Stimulated activated CD4-positive, alpha-beta T cell treated with anti-CD3 and anti-CD28 coated beads, Interleukin-12 subunit alpha, Interleukin-12 subunit beta, amount 100 ng/mL, for 48 hours (primary cell): ENCODE measurements at regions not wholly inside any gene's neighbourhood (a gene's known extent, or its start where the extent isn't known, plus 50 kb on each side); places are given as distances from the start of the nearest gene placed in this dataset.
"Not testable (repeated sequence)": the region's sequence is repeated elsewhere in the genome, so short reads cannot be mapped to it uniquely, and the experiment has no call there.

Experiments used
- DNase-seq, 3 donors: peaks; one replicate each; pipeline ENCODE4 v3.0.0-alpha.2; 2020; ENCODE audit warnings: low read depth in 2 of 3, low spot score in 1 of 3

DNA sequence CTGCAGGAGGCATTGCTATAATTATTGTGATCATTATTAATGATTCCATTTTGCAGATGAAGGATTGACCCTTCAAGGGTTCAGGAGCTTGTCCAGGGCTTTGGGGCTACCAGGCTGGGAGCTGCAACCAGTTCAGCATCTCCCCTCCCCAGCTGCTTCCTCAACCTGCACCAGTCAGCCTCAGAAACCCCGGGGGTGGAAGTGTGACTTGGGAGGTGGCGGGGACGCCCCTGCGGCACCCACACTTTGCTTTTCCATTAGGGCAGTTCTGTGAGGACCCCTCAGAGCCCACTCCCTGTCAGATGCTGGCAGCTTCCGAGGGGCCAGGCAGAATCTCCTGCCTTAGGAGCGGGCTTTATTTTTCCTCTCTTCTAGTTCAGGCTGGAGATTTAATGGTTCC lies 85.6 kb downstream of the OLFM1 start:
- no peak for DNase-seq

DNA sequence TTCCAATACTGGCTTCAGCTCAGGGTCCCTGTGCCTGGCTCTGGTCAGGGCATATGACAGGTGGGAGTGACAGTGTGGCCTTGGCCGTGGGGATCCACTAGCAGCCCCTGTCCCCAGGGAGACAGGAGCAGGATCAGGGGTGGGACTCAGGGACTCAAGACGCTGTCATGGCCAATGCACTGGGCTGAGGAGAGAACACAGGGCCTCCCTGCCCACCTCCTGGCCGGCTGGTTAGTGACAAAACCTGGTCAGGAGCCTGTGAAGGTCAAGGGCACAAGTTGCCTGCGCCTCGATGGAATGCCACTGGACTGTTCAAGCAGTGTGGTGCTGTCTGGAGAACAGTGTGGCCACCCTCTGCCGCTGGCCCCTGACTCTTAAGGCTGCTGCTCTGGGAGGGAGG lies 86.8 kb downstream of the OLFM1 start:
- no peak for DNase-seq

DNA sequence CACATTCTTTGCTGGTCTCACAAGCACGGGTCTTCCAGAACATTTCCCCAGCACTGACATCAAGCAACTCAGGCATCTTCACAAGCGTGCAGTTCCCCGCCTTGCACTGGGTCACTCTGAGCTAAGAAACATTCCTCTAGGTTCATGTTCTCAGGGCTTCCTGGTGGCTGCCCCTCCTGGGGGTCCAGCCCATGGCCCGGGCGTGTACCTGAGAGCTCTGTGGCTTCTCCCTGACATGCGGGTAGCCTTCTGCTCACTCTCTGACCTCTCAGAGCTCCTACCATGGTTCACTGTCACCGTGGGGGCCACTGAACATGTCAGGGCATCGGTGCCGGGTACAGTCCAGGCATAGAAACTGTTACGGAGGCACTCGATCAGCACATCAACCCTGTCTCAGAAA lies 87.5 kb downstream of the OLFM1 start:
- DNase-seq: no peak

DNA sequence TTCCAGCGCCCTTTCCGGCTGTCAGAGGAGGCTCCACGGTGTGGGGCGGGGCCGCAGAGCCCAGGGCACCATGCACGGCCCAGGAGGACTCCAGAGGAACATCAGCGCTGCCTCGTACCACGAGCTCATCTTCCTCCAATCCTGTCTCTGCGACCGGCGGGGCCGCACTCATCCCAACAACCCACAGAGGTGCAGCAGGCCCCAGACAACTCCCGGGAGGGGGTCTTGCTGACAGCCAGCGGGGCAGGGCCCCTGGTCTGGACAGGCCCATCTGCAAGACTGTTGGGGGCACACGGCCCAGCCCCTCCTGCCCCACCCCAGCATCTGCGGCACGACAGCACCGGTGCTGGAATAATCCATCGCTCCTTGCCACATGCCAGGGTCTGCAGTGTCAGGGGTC lies 88.8 kb downstream of the OLFM1 start:
- no peak for DNase-seq

DNA sequence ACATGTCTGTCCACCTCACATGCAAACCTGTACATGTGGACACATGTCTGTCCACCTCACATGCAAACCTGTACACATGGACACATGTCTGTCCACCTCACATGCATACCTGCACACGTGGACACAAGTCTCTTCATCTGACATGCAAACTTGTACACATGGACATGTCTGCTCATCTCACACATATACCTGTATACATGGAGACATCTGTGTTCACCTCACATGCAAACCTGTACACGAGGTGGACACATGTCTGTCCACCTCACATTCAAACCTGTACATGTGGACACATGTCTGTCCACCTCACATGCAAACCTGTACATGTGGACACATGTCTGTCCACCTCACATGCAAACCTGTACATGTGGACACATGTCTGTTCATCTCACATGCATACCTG lies 90.1 kb downstream of the OLFM1 start:
- not testable (repeated sequence) for DNase-seq

DNA sequence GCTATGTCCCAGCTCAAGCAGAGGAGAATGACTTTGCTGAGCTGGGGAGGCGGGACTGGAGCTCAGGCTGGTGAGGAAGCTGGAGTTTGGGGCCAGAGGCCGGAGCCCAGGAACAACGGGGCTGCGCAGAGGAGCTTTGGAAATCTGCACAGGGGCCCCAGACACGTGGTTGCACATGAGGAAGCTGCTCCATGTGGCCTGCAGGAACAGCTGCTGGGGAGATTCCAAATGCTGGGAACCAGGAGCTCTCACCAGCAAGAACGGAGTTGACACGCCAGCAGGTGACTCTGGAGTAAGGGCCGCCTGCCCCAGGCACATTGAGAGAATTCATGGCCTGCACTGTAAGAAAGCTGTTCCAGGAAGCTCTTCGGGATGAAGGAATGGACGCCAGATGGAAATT lies 91.0 kb downstream of the OLFM1 start:
- no peak for DNase-seq

DNA sequence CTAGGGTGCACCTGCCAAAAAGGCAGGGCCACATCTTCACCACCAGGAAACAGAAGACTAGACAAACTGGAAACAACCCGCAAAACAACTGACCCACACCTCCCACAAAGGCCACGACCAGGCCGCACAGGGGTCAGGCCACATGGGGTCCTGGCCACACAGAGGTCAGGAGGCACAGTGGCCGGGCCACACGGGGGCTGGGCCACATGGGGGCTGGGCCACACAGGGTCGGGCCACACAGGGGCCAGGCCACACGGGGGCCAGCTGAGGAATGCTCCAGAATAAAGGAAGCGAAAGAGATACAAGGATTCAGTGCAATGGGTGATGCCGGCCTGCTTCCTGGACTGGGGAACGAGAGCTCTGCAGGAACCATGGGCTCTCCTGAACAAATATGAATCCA lies 91.6 kb downstream of the OLFM1 start:
- DNase-seq: no peak

DNA sequence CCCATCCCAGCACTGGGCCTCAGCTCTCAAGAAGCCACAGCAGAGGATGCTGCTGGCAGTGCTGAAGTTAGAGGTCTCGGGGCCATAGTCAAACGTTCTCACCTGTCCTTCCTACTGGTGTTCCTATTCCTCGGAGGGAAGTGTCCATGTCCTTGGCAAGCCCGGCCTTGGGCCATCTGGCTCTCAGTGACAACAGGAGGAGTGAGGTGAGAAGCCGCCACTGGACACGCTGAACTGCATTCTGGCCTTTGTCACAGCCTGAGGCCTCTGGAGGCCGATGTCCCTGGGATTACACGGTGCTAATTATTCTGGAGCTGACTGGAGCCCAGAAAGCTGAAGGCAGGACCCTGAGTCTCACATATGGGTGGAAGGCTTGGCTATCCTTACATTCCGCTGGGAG lies 92.5 kb downstream of the OLFM1 start:
- no peak for DNase-seq

DNA sequence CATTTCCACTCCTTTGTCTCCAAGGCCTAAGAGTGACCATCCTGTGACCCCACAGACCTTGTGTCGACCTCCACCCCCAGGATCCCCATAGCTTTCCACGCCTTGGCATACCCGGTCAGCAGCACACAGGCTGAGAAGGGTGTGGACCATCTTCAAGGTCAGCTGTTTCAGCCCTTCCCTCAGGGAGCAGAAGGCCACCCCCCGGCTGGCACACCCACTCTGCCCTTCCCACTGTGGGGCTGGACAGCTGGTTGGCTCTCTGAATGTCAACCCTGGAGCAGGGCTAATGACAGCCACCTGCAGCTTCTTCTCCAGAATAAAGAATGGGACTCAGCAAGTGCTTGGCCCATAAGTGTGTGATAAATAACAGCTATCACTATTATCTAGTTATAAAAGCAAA lies 93.1 kb downstream of the OLFM1 start:
- no peak for DNase-seq

DNA sequence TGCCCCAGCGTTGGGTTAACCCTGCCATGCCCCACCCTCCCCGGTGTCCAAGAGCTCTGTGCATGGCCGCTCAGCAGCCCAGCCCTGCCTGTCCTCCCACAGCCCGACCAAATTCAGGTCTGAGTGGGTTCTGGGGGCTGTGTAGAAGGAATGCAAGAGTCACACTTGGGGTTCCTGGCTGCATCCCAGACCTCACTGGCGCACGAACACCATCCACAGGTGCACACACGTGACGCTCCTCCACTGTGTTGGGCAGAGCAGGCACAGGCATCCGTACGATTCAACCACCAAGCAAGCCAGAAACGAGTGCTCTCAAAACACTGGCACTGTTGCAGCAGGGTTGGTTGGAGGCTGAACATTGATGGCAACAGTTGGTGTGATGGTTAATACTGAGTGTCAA lies 93.9 kb downstream of the OLFM1 start:
- no peak for DNase-seq

DNA sequence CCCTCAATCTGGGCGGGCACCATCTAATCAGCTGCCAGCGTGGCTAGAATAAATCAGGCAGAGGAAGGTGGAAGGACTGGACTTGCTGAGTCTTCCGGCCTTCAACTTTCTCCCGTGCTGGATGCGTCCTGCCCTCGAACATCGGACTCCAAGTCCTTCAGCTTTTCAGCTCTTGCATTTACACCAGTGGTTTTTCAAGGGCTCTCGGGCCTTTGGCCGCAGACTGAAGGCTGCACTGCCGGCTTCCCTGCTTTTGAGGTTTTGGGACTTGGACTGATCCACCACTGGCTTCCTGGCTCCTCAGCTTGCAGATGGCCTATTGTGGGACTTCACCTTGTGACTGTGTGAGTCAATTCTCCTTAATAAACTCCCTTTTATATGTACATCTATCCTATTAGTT lies 94.4 kb downstream of the OLFM1 start:
- not testable (repeated sequence) for DNase-seq

DNA sequence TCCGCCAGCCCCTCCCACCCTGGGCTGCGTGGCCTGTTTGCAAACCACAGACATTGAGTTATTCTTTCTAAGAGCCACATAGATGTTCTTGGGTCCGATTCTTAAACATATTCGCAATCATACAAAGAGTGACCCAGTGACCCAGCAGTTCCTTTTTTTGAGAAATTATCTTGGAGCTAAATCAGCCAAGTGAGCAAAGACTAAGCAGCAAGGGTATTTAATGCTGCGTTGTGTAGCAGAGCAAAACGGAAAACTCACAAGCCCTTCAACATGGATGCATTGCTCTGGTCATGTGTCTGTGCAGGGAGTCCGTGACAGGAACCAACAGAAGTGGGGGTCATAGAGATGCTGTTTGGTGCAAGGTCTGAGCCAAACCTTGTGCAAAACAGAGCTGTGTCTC lies 95.6 kb downstream of the OLFM1 start:
- no peak for DNase-seq

DNA sequence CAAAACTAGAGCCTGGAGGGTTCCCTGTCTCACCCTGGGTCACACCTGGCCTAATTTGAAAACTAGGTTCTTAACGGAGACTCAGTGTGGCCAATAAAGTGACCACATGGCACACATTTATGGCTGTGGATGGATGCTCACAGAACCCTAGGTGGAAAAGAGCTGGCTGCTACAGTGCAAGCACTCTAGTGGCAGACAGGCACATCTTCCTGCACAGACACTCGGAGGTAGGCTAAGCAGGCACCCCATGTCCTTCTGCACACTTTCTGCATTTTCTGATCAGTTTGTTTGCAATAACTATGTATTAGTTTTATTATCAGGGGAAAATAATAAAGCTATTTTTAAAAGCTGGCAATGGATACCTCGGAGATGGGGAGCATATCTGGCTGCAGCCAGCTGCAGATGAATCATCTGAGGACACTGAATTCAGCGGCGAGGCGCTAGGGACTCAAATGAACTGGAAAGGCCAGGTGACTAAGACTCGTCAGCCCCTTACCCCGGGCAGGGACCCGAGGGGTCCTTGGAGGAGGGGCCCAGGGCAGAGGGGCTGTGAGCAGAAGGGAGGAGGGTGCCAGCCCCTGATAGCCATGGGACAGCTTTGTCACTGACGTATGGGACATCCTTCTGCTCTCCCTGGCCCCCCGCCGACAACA lies 96.2 kb downstream of the OLFM1 start:
- DNase-seq: no peak

DNA sequence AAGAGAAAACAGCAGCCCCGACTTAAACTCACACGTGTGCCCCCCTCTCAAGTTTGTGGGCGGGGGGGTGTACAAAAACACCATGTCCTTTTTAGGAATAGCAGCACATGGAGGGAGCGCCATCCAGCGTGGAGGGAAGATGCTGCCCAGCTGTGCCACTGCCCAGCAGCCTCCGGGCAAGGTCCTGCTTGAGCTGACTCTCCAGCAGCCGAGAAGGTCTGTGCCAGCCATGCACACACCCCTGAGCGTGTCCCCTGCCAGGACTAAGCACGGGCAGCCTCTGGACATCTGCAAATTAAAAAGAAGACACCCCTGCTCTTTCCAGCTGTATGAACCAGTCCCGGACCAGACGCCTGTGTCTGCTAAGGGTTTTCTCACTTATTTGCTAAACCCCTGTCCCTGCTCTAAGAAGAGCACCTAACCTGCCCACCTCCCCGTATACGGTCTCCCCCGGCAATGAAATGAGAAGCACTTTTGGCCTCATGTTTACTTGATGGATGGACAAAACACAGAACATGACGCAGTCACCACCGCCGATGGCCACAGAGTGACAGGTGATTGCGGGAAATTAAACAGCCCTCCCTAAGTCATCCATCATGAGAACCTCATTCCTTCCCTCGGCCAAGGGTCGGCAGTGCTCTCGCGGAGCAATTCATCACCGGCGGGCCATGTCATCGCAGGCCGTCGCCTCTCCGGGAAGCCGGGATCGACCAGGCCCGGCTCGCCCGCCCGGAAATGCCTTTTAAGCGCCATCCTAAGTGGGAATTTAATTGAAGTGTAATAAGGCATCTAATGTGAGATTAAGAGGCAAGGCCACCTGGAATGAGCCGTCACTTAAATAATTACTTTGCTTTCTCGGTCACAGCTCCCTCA lies 96.9 kb downstream of the OLFM1 start:
- DNase-seq: no peak

DNA sequence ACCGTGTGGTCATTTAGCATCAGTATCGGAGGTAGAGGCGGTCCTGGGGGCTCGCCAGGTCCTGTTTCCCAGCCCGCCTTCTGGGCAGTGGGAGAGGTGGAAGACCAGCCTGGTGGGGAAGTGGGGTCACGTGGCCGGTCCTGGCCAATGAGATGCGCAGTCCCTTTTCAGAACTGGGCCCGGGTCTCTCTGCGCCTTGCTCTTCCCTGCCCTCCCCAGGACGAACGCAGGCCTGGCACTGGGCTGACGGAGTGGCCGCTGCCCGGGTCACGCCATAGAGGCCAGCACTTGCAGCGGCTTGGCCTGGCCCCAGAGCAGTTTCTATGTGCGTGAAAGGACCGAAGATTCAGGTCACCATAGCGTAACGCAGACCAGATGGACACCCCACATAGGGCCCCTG lies 97.6 kb downstream of the OLFM1 start:
- DNase-seq: no peak

DNA sequence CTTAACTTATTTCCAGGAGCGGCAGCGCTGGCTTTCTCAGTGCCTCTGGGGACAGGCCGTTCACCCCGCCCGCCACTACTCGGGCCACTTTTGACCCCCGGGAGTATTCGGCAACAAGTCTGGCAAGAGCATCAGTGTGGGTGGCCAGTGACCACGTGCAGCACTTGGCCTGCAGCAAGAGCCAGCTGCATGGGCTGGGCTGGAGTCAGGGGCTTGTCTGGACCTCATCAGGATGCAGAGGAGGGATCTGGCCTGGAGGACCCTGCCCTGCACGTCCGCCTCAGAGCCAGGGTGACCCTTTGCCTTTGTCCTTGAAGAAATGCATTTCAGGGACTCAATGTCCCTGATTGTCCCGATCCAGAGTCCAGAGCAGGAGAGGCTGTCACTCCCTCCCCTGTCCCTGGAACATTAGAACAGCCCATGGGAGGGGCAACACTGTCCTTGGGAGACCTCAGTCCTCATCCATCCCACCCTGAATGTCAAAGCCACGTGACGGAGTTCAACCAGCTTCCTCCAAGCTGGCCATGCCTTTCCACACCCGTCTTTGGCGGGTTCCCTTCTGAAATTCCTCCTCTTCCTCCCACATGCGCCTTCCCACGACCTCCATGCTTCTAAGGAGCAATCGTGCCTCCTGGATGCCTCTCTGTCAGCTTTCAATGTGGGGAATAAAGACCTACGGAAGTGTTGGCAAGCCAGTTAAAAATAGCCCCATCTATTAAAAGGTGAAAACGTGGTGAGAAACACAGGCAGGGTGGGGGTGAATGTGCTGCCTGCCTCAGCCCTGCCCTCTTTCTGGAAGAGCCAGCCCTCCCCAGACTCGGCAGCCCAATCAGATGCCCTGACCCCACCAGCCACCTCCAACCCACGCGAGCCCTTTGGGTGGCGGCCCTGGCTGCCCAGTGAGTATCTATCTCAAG lies 99.0 kb downstream of the OLFM1 start:
- no peak for DNase-seq

DNA sequence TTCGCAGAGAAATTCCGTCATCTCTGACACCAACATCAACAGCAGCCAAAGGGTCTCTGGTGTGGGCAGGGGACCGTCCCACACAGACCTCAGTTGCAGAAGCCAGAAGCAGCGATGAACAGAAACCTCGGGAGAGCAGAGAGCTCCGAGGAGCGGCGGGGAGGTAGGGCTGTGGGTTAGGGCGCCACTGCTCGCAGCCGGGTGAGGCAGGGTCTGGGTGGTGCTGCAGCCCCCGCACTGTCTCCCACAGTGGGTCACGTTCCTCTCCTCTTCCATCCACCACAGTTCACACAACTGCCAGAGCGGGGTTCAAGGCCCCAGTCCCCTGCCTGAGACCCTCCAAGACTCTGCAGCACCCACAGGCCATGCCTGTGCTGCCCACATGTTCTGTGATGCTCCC lies 99.9 kb downstream of the OLFM1 start:
- no peak for DNase-seq

DNA sequence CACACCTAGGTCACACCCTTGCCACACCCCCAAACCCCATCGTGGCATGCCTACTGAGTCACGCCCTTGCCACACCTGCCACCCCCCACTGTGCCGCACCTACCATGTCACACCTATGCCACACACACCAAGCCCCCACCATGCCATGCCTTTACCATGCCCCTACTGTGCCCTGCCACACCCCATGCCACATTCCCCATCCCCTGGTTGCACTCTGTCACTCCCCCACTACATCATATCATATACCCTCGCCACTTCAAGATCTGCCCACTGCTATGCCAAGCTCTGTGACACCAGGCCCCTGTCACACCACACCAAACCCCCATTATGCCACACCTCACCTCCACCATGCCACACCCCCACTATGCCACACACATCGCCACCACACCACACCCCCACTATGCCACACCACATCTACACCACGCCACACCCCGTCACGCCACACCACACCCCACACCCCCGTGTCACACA lies 101.2 kb downstream of the OLFM1 start:
- DNase-seq: no peak

DNA sequence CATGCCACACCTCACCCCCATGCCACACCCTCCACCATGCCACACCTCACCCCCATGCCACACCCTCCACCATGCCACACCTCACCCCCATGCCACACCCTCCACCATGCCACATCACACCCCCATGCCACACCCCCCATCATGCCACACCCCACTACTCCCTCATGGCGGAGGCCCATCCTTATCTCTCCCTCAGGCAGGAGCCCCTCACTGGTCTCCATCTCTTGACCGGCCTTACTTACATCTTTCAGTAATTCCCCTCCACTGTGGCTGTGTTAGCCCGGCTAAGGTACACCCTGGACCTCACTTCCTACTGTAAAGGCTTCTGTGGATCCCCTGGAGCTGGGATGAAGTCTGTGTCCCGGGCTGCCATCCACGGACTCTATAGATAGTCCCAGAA lies 102.0 kb downstream of the OLFM1 start:
- no peak for DNase-seq

DNA sequence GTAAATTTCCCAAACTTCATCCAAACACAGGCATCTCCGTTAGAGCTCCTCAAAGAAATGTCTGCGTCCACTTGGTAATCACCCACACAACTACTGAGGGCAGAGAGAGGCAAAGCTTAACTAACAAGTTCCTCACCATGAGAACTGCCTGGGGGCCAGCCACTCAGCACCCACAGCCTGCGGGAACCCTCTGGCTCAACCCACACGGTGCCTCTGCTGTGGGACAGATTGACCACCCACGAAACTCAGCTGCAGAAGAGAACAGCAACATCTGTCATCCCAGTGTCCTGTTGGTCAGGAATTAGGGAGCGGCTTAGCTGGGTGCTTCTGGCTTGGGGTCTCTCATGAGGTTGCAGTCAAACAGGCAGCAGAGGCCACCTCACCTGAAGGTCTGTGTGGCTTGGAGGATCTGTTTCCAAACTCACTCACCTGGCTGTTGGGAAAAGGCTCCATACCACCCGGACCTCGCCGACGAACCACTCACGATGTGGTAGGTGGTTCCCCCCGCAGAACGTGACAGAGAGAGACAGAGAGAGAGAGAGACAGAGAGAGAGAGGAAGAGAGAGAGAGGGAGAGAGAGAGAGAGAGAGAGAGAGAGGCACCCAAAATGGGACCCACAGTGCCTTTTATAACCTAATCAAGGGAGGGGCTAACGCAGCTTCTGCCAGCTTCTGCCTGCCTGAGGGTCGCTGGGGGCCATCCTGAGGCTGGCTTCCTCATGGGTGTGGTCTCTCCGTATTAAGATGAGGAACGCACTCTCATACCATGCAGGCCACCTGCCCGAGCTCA lies 103.5 kb downstream of the OLFM1 start:
- no peak for DNase-seq

DNA sequence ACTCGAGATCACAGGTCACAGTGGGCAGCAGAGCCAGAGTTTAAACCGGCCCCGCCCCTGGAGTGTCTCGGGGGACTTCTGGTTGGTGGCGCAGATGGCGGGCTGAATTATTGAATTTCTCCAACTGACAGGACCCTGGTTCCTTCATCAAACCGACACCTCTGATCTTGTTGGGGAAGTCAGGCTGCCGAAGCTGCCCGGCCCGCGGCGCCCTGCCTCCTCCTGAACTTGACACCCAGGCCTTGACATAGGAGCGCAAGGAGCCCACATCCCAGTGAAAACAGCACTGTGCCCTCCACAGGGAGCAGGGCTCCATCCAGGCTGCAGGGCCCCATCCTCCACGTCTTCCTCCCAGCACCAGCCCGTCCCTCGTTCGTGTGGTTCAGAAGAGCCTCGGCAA lies 105.2 kb downstream of the OLFM1 start:
- DNase-seq: no peak
